Tibial nerve (tissue), 4 donors: ENCODE measurements at regions not wholly inside any gene's neighbourhood (a gene's known extent, or its start where the extent isn't known, plus 50 kb on each side); places are given as distances from the start of the nearest gene placed in this dataset.

Experiments used
- EP300 ChIP-seq, 2 donors: sonication (generic); formaldehyde crosslinking; IDR thresholded peaks; one replicate each; pipeline ENCODE4 v1.6.1; 2017; ENCODE audit warnings: antibody characterized with exemption in 2 of 2, mild to moderate bottlenecking in 1 of 2
- POLR2A ChIP-seq, 2 donors: fragments of 450-650 bp; IDR thresholded peaks; one replicate each; pipeline ENCODE4 v1.6.1; 2017; ENCODE audit warnings: antibody characterized with exemption in 2 of 2, mild to moderate bottlenecking in 2 of 2, moderate library complexity in 2 of 2
- TF ChIP-seq, protein P1 (sequence below), 5 experiments: fragments of 200-600 bp in 3 of 5; fragments of 450-650 bp in 2 of 5; sonication (generic) in 3 of 5; IDR thresholded peaks; one replicate each; pipeline ENCODE4 v1.5.1; 2016 to 2019; ENCODE audit warnings: antibody characterized with exemption in 5 of 5, mild to moderate bottlenecking in 3 of 5, moderate library complexity in 2 of 5

DNA sequence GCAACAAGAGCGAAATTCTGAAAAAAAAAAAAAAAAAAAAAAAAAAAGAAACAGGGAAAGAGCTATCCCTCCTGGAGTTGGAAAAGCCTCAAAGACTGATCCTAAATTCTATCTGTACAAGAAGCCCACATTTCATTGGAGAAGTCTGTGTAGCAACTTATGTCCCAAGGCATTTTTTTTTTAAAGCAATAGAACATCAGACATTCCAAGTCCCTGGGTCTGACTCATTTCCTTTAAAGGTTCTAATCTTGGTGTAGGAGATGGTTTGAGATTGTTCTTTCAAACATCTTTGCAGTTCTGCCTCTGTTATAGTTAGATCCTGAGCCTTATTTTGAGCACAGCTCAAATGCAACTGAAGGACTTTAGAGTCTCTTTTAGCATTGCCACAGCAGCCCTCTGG lies 706.5 kb upstream of the MIR17HG start:
- TF ChIP-seq, protein P1, sequence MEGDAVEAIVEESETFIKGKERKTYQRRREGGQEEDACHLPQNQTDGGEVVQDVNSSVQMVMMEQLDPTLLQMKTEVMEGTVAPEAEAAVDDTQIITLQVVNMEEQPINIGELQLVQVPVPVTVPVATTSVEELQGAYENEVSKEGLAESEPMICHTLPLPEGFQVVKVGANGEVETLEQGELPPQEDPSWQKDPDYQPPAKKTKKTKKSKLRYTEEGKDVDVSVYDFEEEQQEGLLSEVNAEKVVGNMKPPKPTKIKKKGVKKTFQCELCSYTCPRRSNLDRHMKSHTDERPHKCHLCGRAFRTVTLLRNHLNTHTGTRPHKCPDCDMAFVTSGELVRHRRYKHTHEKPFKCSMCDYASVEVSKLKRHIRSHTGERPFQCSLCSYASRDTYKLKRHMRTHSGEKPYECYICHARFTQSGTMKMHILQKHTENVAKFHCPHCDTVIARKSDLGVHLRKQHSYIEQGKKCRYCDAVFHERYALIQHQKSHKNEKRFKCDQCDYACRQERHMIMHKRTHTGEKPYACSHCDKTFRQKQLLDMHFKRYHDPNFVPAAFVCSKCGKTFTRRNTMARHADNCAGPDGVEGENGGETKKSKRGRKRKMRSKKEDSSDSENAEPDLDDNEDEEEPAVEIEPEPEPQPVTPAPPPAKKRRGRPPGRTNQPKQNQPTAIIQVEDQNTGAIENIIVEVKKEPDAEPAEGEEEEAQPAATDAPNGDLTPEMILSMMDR (IDR thresholded peaks at IDR 0.05), result no peak
- TF ChIP-seq POLR2A (IDR thresholded peaks at IDR 0.05) (no peak), EP300 (IDR thresholded peaks at IDR 0.05) (no peak)
